HEK293 (cell line): ENCODE measurements at regions not wholly inside any gene's neighbourhood (a gene's known extent, or its start where the extent isn't known, plus 50 kb on each side); places are given as distances from the start of the nearest gene placed in this dataset.

Experiments
- CTCF ChIA-PET: fragments of 350-600 bp; formaldehyde crosslinking; extraction: SDS; loops from one replicate; lab custom pipeline; 2021; ENCODE audit warnings: antibody characterized with exemption; lab: Yijun Ruan, JAX
- POLR2A ChIA-PET: fragments of 300-600 bp; formaldehyde crosslinking; extraction: SDS; loops from one replicate; lab custom pipeline; 2020; ENCODE audit warnings: antibody characterized with exemption, inconsistent platforms; lab: Yijun Ruan, JAX
- H3K27ac ChIP-seq: fragments of 200-500 bp; sonication (Bioruptor generic); 2 replicates; pipeline ENCODE4 v1.5.1; 2014; ENCODE audit warnings: low read depth, low read length, control low read depth, inconsistent platforms; ENCODE audit errors: extremely low read depth
- H3K36me3 ChIP-seq, 2 experiments: fragments of 200-500 bp in 1 of 2; sonication (Bioruptor generic) in 1 of 2; 1 replicate in 1 of 2; 2 replicates in 1 of 2; pipeline ENCODE4 v1.5.1; 2014 to 2017; ENCODE audit warnings: inconsistent platforms in 2 of 2, low read length in 2 of 2; ENCODE audit not compliant: control insufficient read depth in 2 of 2, insufficient read depth in 1 of 2
- H3K4me1 ChIP-seq: fragments of 200-500 bp; sonication (Bioruptor generic); 2 replicates; pipeline ENCODE4 v1.5.1; 2014; ENCODE audit warnings: mild to moderate bottlenecking, low read length, inconsistent platforms; ENCODE audit not compliant: control insufficient read depth, insufficient read depth
- H3K4me3 ChIP-seq: 2 replicates; pipeline ENCODE4 v1.5.1; 2011; ENCODE audit warnings: low read depth, mild to moderate bottlenecking, control low read depth, low read length, moderate library complexity
- H3K9me3 ChIP-seq: fragments of 200-500 bp; sonication (Bioruptor generic); 2 replicates; pipeline ENCODE4 v1.5.1; 2014; ENCODE audit warnings: low read depth, low read length, inconsistent platforms; ENCODE audit not compliant: control insufficient read depth, insufficient read depth
- PRDM2 ChIP-seq: fragments of 450-650 bp; formaldehyde crosslinking; IDR thresholded peaks from 2 replicates; pipeline ENCODE4 v1.5.1; 2016; ENCODE audit warnings: missing biosample characterization, missing genetic modification characterization, borderline replicate concordance
- SETDB1 ChIP-seq: IDR thresholded peaks from one replicate; pipeline ENCODE4 v1.6.1; 2017; ENCODE audit warnings: mild to moderate bottlenecking, low read length, moderate library complexity, mixed read lengths; ENCODE audit not compliant: insufficient read length
- TRIM28 ChIP-seq: IDR thresholded peaks from 2 replicates; pipeline ENCODE4 v1.6.1; 2011; ENCODE audit warnings: low read length, control low read depth, borderline replicate concordance
- ZNF133 ChIP-seq: fragments of 450-650 bp; formaldehyde crosslinking; IDR thresholded peaks from 2 replicates; pipeline ENCODE4 v1.5.1; 2016; ENCODE audit warnings: missing biosample characterization, missing genetic modification characterization
- ZNF146 ChIP-seq: fragments of 450-650 bp; formaldehyde crosslinking; IDR thresholded peaks from 2 replicates; pipeline ENCODE4 v1.5.1; 2016; ENCODE audit warnings: missing biosample characterization, missing genetic modification characterization
- ZNF24 ChIP-seq: fragments of 450-650 bp; formaldehyde crosslinking; IDR thresholded peaks from 2 replicates; pipeline ENCODE4 v1.5.1; 2016; ENCODE audit warnings: missing biosample characterization, missing genetic modification characterization
- ZNF311 ChIP-seq: fragments of 450-650 bp; formaldehyde crosslinking; IDR thresholded peaks from 2 replicates; pipeline ENCODE4 v1.5.1; 2017; ENCODE audit warnings: missing biosample characterization, missing genetic modification characterization, borderline replicate concordance
- ZNF335 ChIP-seq: fragments of 450-650 bp; formaldehyde crosslinking; conservative IDR thresholded peaks from 2 replicates; pipeline ENCODE4 v1.5.1; 2016; ENCODE audit warnings: missing biosample characterization, missing genetic modification characterization
- ZNF350 ChIP-seq: fragments of 450-650 bp; formaldehyde crosslinking; IDR thresholded peaks from 2 replicates; pipeline ENCODE4 v1.5.0; 2017; ENCODE audit warnings: missing biosample characterization, mild to moderate bottlenecking, missing genetic modification characterization
- ZNF354C ChIP-seq: fragments of 450-650 bp; formaldehyde crosslinking; IDR thresholded peaks from 2 replicates; pipeline ENCODE4 v1.5.1; 2016; ENCODE audit warnings: missing biosample characterization, missing genetic modification characterization, low read depth, borderline replicate concordance
- ZNF391 ChIP-seq: fragments of 450-650 bp; formaldehyde crosslinking; IDR thresholded peaks from 2 replicates; pipeline ENCODE4 v1.5.1; 2016; ENCODE audit warnings: low read depth, missing biosample characterization, missing genetic modification characterization, borderline replicate concordance
- ZNF398 ChIP-seq: fragments of 450-650 bp; formaldehyde crosslinking; IDR thresholded peaks from 2 replicates; pipeline ENCODE4 v1.5.1; 2017; ENCODE audit warnings: missing biosample characterization, missing genetic modification characterization
- ZNF416 ChIP-seq: fragments of 450-650 bp; formaldehyde crosslinking; IDR thresholded peaks from 2 replicates; pipeline ENCODE4 v1.5.1; 2016; ENCODE audit warnings: missing biosample characterization, missing genetic modification characterization
- ZNF433 ChIP-seq: fragments of 450-650 bp; formaldehyde crosslinking; IDR thresholded peaks from 2 replicates; pipeline ENCODE4 v1.5.1; 2016; ENCODE audit warnings: missing biosample characterization, missing genetic modification characterization, low read depth
- ZNF514 ChIP-seq: fragments of 450-650 bp; formaldehyde crosslinking; IDR thresholded peaks from 2 replicates; pipeline ENCODE4 v1.5.1; 2016; ENCODE audit warnings: missing biosample characterization, missing genetic modification characterization
- ZNF530 ChIP-seq: fragments of 450-650 bp; formaldehyde crosslinking; IDR thresholded peaks from 2 replicates; pipeline ENCODE4 v1.5.1; 2016; ENCODE audit warnings: low read depth, missing biosample characterization, missing genetic modification characterization
- ZNF629 ChIP-seq: fragments of 450-650 bp; formaldehyde crosslinking; IDR thresholded peaks from 2 replicates; pipeline ENCODE4 v1.5.1; 2017; ENCODE audit warnings: missing biosample characterization, missing genetic modification characterization
- ZNF639 ChIP-seq: fragments of 450-650 bp; formaldehyde crosslinking; IDR thresholded peaks from 2 replicates; pipeline ENCODE4 v1.5.1; 2016; ENCODE audit warnings: missing biosample characterization, missing genetic modification characterization
- ZNF658 ChIP-seq: fragments of 450-650 bp; formaldehyde crosslinking; IDR thresholded peaks from 2 replicates; pipeline ENCODE4; 2016; ENCODE audit warnings: missing biosample characterization, missing genetic modification characterization
- ZSCAN4 ChIP-seq: fragments of 450-650 bp; formaldehyde crosslinking; IDR thresholded peaks from 2 replicates; pipeline ENCODE4 v1.5.1; 2017; ENCODE audit warnings: missing biosample characterization, missing genetic modification characterization

- H3K36me3 ChIP-seq, result no peaks in the 10 kb centered on the region
- no peaks in the 10 kb centered on the region for H3K9me3 ChIP-seq
- no peak overlapping the region for H3K27ac ChIP-seq
- no peaks in the 10 kb centered on the region for H3K4me1 ChIP-seq
- POLR2A ChIA-PET, result no interaction called here
- TF ChIP-seq ZNF629 (tag by site-specific recombination), result no peak
- no peak for TF ChIP-seq ZSCAN4 (tag by site-specific recombination)
- no peak for TF ChIP-seq ZNF354C (tag by site-specific recombination)
- no peak for TF ChIP-seq ZNF350 (tag by site-specific recombination)
- no peak for TF ChIP-seq ZNF335 (tag by site-specific recombination)
- TF ChIP-seq SETDB1, result no peak
- TF ChIP-seq ZNF530 (tag by site-specific recombination), result no peak
- no peak for TF ChIP-seq ZNF658 (tag by site-specific recombination)
- TF ChIP-seq ZNF146 (tag by site-specific recombination), result no peak
- no peak for TF ChIP-seq ZNF433 (tag by site-specific recombination)
- TF ChIP-seq ZNF391 (tag by site-specific recombination), result no peak
- TF ChIP-seq ZNF24 (tag by site-specific recombination), result no peak
- TF ChIP-seq PRDM2 (tag by site-specific recombination), result no peak
- TF ChIP-seq TRIM28, result no peak
- no peak for TF ChIP-seq ZNF416
- no peak for TF ChIP-seq ZNF514
- TF ChIP-seq ZNF639 (tag by site-specific recombination), result no peak
- no peak for TF ChIP-seq ZNF398 (tag by site-specific recombination)
- no peak for TF ChIP-seq ZNF133 (tag by site-specific recombination)
- TF ChIP-seq ZNF311 (tag by site-specific recombination), result no peak
- TF ChIP-seq, all 188 proteins: peak for 0
- H3K4me3 ChIP-seq, result no peak overlapping the region
- CTCF ChIA-PET, result no interaction called here
Measured at GRCh38 chr18:26738706-26739105, 126.8 kb downstream of the AQP4 start.
